Caco-2 (cell line): ENCODE measurements at regions not wholly inside any gene's neighbourhood (a gene's known extent, or its start where the extent isn't known, plus 50 kb on each side); places are given as distances from the start of the nearest gene placed in this dataset.

Experiments used
- BruUV-seq: library from RNA; stranded (reverse); fragments of 400-500 nt; replicated peaks from 2 replicates; lab custom pipeline; 2021; lab: Mats Ljungman, UMichigan
- CTCF ChIA-PET: fragments of 300-600 bp; sonication (Branson Sonifier 250); formaldehyde crosslinking; loops from one replicate; lab custom pipeline; 2022; ENCODE audit warnings: antibody characterized with exemption; lab: Charles Lee
- POLR2A ChIA-PET: fragments of 300-600 bp; sonication (Branson Sonifier 250); formaldehyde crosslinking; loops from one replicate; lab custom pipeline; 2022; ENCODE audit warnings: antibody characterized with exemption; lab: Charles Lee
- DNase-seq, 2 experiments: peaks; one replicate each; pipeline versions ENCODE4 v3.0.0 to v3.0.0-alpha.2; 2020 to 2022
- H3K27me3 ChIP-seq: replicated peaks from 2 replicates; pipeline ENCODE4 v1.6.0; 2011; ENCODE audit warnings: low read length; ENCODE audit not compliant: control insufficient read depth, insufficient read depth
- H3K36me3 ChIP-seq: 2 replicates; pipeline ENCODE4 v1.5.1; 2011; ENCODE audit warnings: low read length; ENCODE audit not compliant: control insufficient read depth, insufficient read depth
- H3K4me1 ChIP-seq: fragments of 250-450 bp; sonication (Bioruptor Pico); 2 replicates; pipeline ENCODE4 v1.5.1; 2020; ENCODE audit warnings: mild to moderate bottlenecking
- H3K4me3 ChIP-seq: 2 replicates; pipeline ENCODE4 v1.5.1; 2011; ENCODE audit warnings: low read depth, mild to moderate bottlenecking, control low read depth, low read length
- H3K9me3 ChIP-seq: fragments of 250-450 bp; sonication (Bioruptor Pico); 2 replicates; pipeline ENCODE4 v1.5.1; 2020; ENCODE audit warnings: mild to moderate bottlenecking, moderate library complexity
- H3K27ac Mint-ChIP-seq: one replicate; pipeline ENCODE4 v1.8.0; 2022; ENCODE audit warnings: mixed read lengths; ENCODE audit not compliant: unreplicated experiment
- H3K27me3 Mint-ChIP-seq: one replicate; pipeline ENCODE4 v1.8.0; 2022; ENCODE audit warnings: mixed read lengths; ENCODE audit not compliant: insufficient read depth, unreplicated experiment
- H3K36me3 Mint-ChIP-seq: one replicate; pipeline ENCODE4 v1.8.0; 2022; ENCODE audit warnings: mild to moderate bottlenecking, mixed read lengths; ENCODE audit not compliant: insufficient read depth, unreplicated experiment
- H3K4me1 Mint-ChIP-seq: one replicate; pipeline ENCODE4 v1.8.0; 2022; ENCODE audit warnings: low read depth, mixed read lengths; ENCODE audit not compliant: unreplicated experiment
- H3K4me3 Mint-ChIP-seq: one replicate; pipeline ENCODE4 v1.8.0; 2022; ENCODE audit warnings: mild to moderate bottlenecking, moderate library complexity, mixed read lengths; ENCODE audit not compliant: unreplicated experiment
- H3K9me3 Mint-ChIP-seq: one replicate; pipeline ENCODE4 v1.8.0; 2022; ENCODE audit warnings: mixed read lengths; ENCODE audit not compliant: unreplicated experiment
- intact Hi-C: fragments of 100-400 bp; cut with micrococcal nuclease; formaldehyde crosslinking; loops from one replicate; pipeline ENCODE4 v1.10.0; 2022; ENCODE audit not compliant: unreplicated experiment
- TF ChIP-seq, protein P1 (sequence below), 2 experiments: fragments of 200-600 bp in 1 of 2; IDR thresholded peaks; 1 replicate in 1 of 2; 2 replicates in 1 of 2; pipeline versions ENCODE4 v1.5.1 to v1.8.0; 2011 to 2022; ENCODE audit warnings: antibody characterized with exemption in 1 of 2, control low read depth in 1 of 2, inconsistent platforms in 1 of 2, low read depth in 1 of 2, low read length in 1 of 2, mild to moderate bottlenecking in 1 of 2, moderate library complexity in 1 of 2; ENCODE audit not compliant: insufficient read depth in 1 of 2, severe bottlenecking in 1 of 2, unreplicated experiment in 1 of 2

DNA sequence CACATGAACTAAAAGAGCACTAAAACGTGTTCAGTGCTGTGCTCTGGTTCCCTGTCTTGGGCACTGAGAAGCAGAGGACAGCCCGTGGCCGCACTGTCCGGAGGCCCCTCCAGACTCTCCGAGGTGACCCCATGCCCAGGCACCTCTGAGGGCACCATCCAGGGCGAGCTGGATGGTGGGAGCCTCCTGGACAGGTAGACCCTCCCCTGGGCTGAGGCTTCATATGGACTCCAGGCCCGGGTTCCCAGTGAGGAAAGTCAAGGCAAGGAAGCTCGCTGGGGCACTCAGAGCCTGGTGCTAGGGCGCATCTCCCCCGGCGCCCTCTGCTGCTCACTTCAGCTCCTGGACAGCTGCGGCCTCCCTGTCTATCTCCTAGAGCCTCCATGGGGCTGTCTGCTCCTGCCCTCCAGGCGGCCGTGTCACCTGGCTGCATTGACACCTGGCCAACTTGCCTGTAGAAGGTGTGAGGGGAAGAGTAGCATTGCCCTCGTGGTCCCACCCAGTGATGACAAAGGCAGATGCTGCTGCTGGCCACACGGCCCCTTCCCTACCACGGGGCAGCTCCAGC is 178.2 kb upstream of the IRX1 start:
- ChIA-PET POLR2A (no interaction called here), CTCF (no interaction called here)
- Mint-ChIP-seq H3K36me3 (no peaks in the 10 kb centered on the region), H3K27me3 (peaks cover 5% of the 10 kb centered on the region), H3K4me1 (no peaks in the 10 kb centered on the region), H3K4me3 (no peak overlapping the region), H3K9me3 (peaks cover 30% of the 10 kb centered on the region), H3K27ac (no peak overlapping the region)
- TF ChIP-seq, protein P1, sequence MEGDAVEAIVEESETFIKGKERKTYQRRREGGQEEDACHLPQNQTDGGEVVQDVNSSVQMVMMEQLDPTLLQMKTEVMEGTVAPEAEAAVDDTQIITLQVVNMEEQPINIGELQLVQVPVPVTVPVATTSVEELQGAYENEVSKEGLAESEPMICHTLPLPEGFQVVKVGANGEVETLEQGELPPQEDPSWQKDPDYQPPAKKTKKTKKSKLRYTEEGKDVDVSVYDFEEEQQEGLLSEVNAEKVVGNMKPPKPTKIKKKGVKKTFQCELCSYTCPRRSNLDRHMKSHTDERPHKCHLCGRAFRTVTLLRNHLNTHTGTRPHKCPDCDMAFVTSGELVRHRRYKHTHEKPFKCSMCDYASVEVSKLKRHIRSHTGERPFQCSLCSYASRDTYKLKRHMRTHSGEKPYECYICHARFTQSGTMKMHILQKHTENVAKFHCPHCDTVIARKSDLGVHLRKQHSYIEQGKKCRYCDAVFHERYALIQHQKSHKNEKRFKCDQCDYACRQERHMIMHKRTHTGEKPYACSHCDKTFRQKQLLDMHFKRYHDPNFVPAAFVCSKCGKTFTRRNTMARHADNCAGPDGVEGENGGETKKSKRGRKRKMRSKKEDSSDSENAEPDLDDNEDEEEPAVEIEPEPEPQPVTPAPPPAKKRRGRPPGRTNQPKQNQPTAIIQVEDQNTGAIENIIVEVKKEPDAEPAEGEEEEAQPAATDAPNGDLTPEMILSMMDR (IDR thresholded peaks at IDR 0.05; ENCODE audit: insufficient read depth in 1 of 2, low read depth in 1 of 2, low read length in 1 of 2, severe bottlenecking in 1 of 2, unreplicated experiment in 1 of 2), result no peak
- no TSS peak for BruUV-seq
- Histone ChIP-seq H3K4me1 (no peaks in the 10 kb centered on the region), H3K36me3 (no peaks in the 10 kb centered on the region), H3K4me3 (no peak overlapping the region), H3K27me3 (no peaks in the 10 kb centered on the region), H3K9me3 (no peaks in the 10 kb centered on the region)
- DNase-seq, result no peak
- intact Hi-C loops, result no loop called here

DNA sequence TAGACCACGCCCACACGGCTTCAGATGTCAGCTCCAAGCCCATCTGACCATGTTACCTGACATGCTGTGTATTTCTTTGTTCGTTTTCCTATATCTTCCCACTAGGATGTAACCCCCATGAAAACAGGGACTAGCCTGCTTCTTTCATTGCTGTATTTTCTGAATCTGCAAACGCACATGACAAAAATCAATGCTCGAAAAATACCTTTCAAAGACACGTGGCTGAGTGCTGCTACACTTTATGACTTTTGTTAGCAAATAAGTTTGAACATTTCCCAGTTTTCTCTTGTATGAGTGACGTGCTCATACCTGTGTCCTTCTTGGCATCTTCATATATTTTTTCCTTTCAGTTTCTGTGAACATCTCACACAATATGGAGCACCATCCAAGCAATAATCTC is 181.3 kb upstream of the IRX1 start:
- H3K27me3 Mint-ChIP-seq, result peaks cover 5% of the 10 kb centered on the region
- H3K4me1 Mint-ChIP-seq, result no peaks in the 10 kb centered on the region
- no peaks in the 10 kb centered on the region for H3K36me3 Mint-ChIP-seq
- no peaks in the 10 kb centered on the region for H3K36me3 ChIP-seq
- H3K27ac Mint-ChIP-seq, result no peak overlapping the region
- TF ChIP-seq, protein P1 (IDR thresholded peaks at IDR 0.05; ENCODE audit: insufficient read depth in 1 of 2, low read depth in 1 of 2, low read length in 1 of 2, severe bottlenecking in 1 of 2, unreplicated experiment in 1 of 2), result no peak
- BruUV-seq, result no TSS peak
- no peak overlapping the region for H3K4me3 ChIP-seq
- ChIA-PET CTCF (no interaction called here), POLR2A (no interaction called here)
- peaks cover 7% of the 10 kb centered on the region; the same call in 1 of the 2 replicates for H3K9me3 ChIP-seq
- intact Hi-C loops, result no loop called here
- no peak overlapping the region for H3K4me3 Mint-ChIP-seq
- no peaks in the 10 kb centered on the region for H3K27me3 ChIP-seq
- no peaks in the 10 kb centered on the region for H3K4me1 ChIP-seq
- H3K9me3 Mint-ChIP-seq, result peaks cover 30% of the 10 kb centered on the region
- no peak for DNase-seq

DNA sequence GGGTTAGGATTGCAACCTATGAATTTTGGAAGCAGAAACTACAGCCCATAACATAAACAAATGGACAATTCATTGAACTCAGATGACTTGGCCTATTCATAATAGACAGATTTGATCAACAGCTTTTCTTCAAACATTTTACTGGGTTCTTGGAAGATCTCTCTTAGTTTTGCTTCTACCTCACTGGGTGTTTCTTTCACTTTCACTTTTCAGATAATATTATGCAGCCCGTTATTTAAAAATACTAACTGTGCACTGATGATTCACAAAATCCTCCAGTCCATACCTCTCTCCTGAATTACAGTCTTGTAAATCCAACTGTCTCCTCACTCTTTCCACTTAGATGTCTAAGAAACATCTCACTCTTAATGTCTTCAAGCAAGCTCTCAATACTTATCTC is 183.5 kb upstream of the IRX1 start:
- Mint-ChIP-seq H3K27ac (no peak overlapping the region), H3K9me3 (peaks cover 28% of the 10 kb centered on the region), H3K4me3 (no peak overlapping the region), H3K27me3 (peaks cover 5% of the 10 kb centered on the region), H3K36me3 (no peaks in the 10 kb centered on the region), H3K4me1 (no peaks in the 10 kb centered on the region)
- BruUV-seq, result no TSS peak
- Histone ChIP-seq H3K4me1 (no peaks in the 10 kb centered on the region), H3K4me3 (no peak overlapping the region), H3K36me3 (no peaks in the 10 kb centered on the region), H3K9me3 (peaks cover 7% of the 10 kb centered on the region; the same call in 1 of the 2 replicates), H3K27me3 (no peaks in the 10 kb centered on the region)
- intact Hi-C loops, result no loop called here
- ChIA-PET POLR2A (no interaction called here), CTCF (no interaction called here)
- TF ChIP-seq, protein P1 (IDR thresholded peaks at IDR 0.05; ENCODE audit: insufficient read depth in 1 of 2, low read depth in 1 of 2, low read length in 1 of 2, severe bottlenecking in 1 of 2, unreplicated experiment in 1 of 2), result no peak
- no peak for DNase-seq
